HCT116 (cell line): ENCODE measurements at regions not wholly inside any gene's neighbourhood (a gene's known extent, or its start where the extent isn't known, plus 50 kb on each side); places are given as distances from the start of the nearest gene placed in this dataset.

Experiments used
- ATAC-seq: fragments of 200-7000 bp; cut with Tn5 transposase; 2 replicates; pipeline ENCODE4 v1.9.1; 2020; ENCODE audit warnings: mild to moderate bottlenecking, moderate library complexity
- BruUV-seq: library from RNA; stranded (reverse); fragments of 400-500 nt; replicated peaks from 2 replicates; lab custom pipeline; 2021; lab: Mats Ljungman, UMichigan
- CTCF ChIA-PET: fragments of 300-600 bp; sonication (Branson Sonifier 250); formaldehyde crosslinking; loops from one replicate; lab custom pipeline; 2021; ENCODE audit warnings: antibody characterized with exemption; lab: Charles Lee
- POLR2A ChIA-PET: fragments of 300-600, 350-600 bp; sonication (Branson Sonifier 250); formaldehyde crosslinking; loops from one replicate; lab custom pipeline; 2021; ENCODE audit warnings: antibody characterized with exemption; lab: Charles Lee
- RAD21 ChIA-PET, 2 experiments: fragments of 300-600 bp; sonication (Branson Sonifier 250); formaldehyde crosslinking; loops; one replicate each; lab custom pipeline; 2023; ENCODE audit warnings: low total read pairs in 2 of 2; ENCODE audit not compliant: uncharacterized antibody in 2 of 2, unreplicated experiment in 2 of 2, low non-redundant PET in 1 of 2; lab: Charles Lee
- DNase-seq: peaks from one replicate; pipeline ENCODE4 v3.0.0-alpha.2; 2010; ENCODE audit warnings: low read depth, low spot score
- H2AFZ ChIP-seq: fragments of 200-600 bp; shearing (Covaris generic), sonication (generic); 2 replicates; pipeline ENCODE4 v1.6.1; 2017; ENCODE audit warnings: low read depth, mixed run types, mixed read lengths, antibody characterized with exemption, low read length; ENCODE audit not compliant: poor library complexity, severe bottlenecking
- H3K27ac ChIP-seq: 2 replicates; pipeline ENCODE4 v1.5.1; 2012; ENCODE audit warnings: low read depth, low read length
- H3K27me3 ChIP-seq: fragments of 200-600 bp; sonication (generic); 2 replicates; pipeline ENCODE4 v1.6.1; 2016; ENCODE audit warnings: mixed run types, low read length, mixed read lengths; ENCODE audit not compliant: insufficient read depth
- H3K36me3 ChIP-seq, 2 experiments: fragments of 200-500 bp in 1 of 2; fragments of 200-600 bp in 1 of 2; sonication (Bioruptor generic) in 1 of 2; sonication (generic) in 1 of 2; 2 replicates each; pipeline versions ENCODE4 v1.5.1 to v1.6.1; 2014 to 2016; ENCODE audit warnings: low read length in 2 of 2, inconsistent platforms in 1 of 2, mixed read lengths in 1 of 2, mixed run types in 1 of 2; ENCODE audit not compliant: insufficient read depth in 2 of 2, control insufficient read depth in 1 of 2
- H3K4me1 ChIP-seq, 2 experiments: fragments of 200-600 bp in 1 of 2; sonication (generic) in 1 of 2; 2 replicates each; pipeline versions ENCODE4 v1.5.1 to v1.6.1; 2012 to 2017; ENCODE audit warnings: low read length in 2 of 2, inconsistent platforms in 1 of 2, mild to moderate bottlenecking in 1 of 2, mixed read lengths in 1 of 2, mixed run types in 1 of 2, moderate library complexity in 1 of 2; ENCODE audit not compliant: insufficient read depth in 2 of 2, control insufficient read depth in 1 of 2
- H3K4me2 ChIP-seq: fragments of 200-600 bp; sonication (generic); 2 replicates; pipeline ENCODE4 v1.6.1; 2017; ENCODE audit warnings: mixed run types, low read length, mixed read lengths
- H3K4me3 ChIP-seq, 2 experiments: fragments of 200-600 bp in 1 of 2; sonication (generic) in 1 of 2; replicated peaks in 1 of 2; 2 replicates each; pipeline ENCODE4 v1.5.1; 2011 to 2016; ENCODE audit warnings: low read length in 2 of 2, control low read depth in 1 of 2, low read depth in 1 of 2, mild to moderate bottlenecking in 1 of 2, mixed read lengths in 1 of 2, mixed run types in 1 of 2
- H3K79me2 ChIP-seq: fragments of 200-600 bp; sonication (generic); 2 replicates; pipeline ENCODE4 v1.6.1; 2017; ENCODE audit warnings: mild to moderate bottlenecking, mixed run types, low read length, moderate library complexity, mixed read lengths; ENCODE audit not compliant: insufficient read depth
- H3K9ac ChIP-seq: fragments of 200-600 bp; sonication (generic); 2 replicates; pipeline ENCODE4 v1.6.1; 2016; ENCODE audit warnings: low read length, mixed read lengths
- H3K9me2 ChIP-seq: fragments of 200-600 bp; sonication (generic), shearing (Covaris generic); 2 replicates; pipeline ENCODE4 v1.6.1; 2017; ENCODE audit warnings: mixed run types, mild to moderate bottlenecking, moderate library complexity; ENCODE audit not compliant: insufficient read depth
- H3K9me3 ChIP-seq, 2 experiments: fragments of 200-500 bp in 1 of 2; fragments of 200-600 bp in 1 of 2; sonication (Bioruptor generic) in 1 of 2; sonication (generic) in 1 of 2; 2 replicates each; pipeline ENCODE4 v1.6.1; 2014 to 2017; ENCODE audit warnings: low read length in 2 of 2, mixed read lengths in 2 of 2, inconsistent platforms in 1 of 2, low read depth in 1 of 2, mild to moderate bottlenecking in 1 of 2, mixed run types in 1 of 2, moderate library complexity in 1 of 2; ENCODE audit not compliant: control insufficient read depth in 1 of 2, insufficient read depth in 1 of 2
- H4K20me1 ChIP-seq: fragments of 200-600 bp; sonication (generic), shearing (Covaris generic); 2 replicates; pipeline ENCODE4 v1.6.1; 2017; ENCODE audit warnings: mixed run types, mild to moderate bottlenecking, moderate library complexity; ENCODE audit not compliant: insufficient read depth
- CBX3 ChIP-seq: IDR thresholded peaks from 2 replicates; pipeline ENCODE4 v1.6.1; 2012; ENCODE audit warnings: low read depth
- CEBPB ChIP-seq: IDR thresholded peaks from 2 replicates; pipeline ENCODE4 v1.6.1; 2012; ENCODE audit warnings: low read depth
- EGR1 ChIP-seq: IDR thresholded peaks from 2 replicates; pipeline ENCODE4 v1.6.1; 2012; ENCODE audit warnings: low read depth
- ELF1 ChIP-seq: IDR thresholded peaks from 2 replicates; pipeline ENCODE4 v1.6.1; 2012; ENCODE audit warnings: low read depth, borderline replicate concordance
- EZH2 ChIP-seq: fragments of 200-600 bp; sonication (generic); IDR thresholded peaks from 2 replicates; pipeline ENCODE4 v1.6.1; 2017; ENCODE audit warnings: antibody characterized with exemption, mixed run types
- EZH2phosphoT487 ChIP-seq: fragments of 200-600 bp; IDR thresholded peaks from 2 replicates; pipeline ENCODE4 v1.6.1; 2018; ENCODE audit warnings: antibody characterized with exemption, borderline replicate concordance
- FOSL1 ChIP-seq: IDR thresholded peaks from 2 replicates; pipeline ENCODE4 v1.6.1; 2012; ENCODE audit warnings: low read depth
- JUND ChIP-seq: IDR thresholded peaks from 2 replicates; pipeline ENCODE4 v1.6.1; 2012
- POLR2AphosphoS5 ChIP-seq: IDR thresholded peaks from 2 replicates; pipeline ENCODE4 v1.6.1; 2011; ENCODE audit warnings: mild to moderate bottlenecking, low read depth, low read length, moderate library complexity
- SIN3A ChIP-seq: IDR thresholded peaks from 2 replicates; pipeline ENCODE4 v1.6.1; 2012; ENCODE audit warnings: low read depth
- SP1 ChIP-seq: IDR thresholded peaks from 2 replicates; pipeline ENCODE4 v1.6.1; 2012; ENCODE audit warnings: low read depth
- ZFX ChIP-seq: fragments of 450-650 bp; IDR thresholded peaks from 2 replicates; pipeline ENCODE4 v1.6.1; 2017
- ZNF274 ChIP-seq: fragments of 200-500 bp; sonication (Bioruptor generic); IDR thresholded peaks from 2 replicates; pipeline ENCODE4 v1.6.1; 2014; ENCODE audit warnings: mild to moderate bottlenecking, low read depth, low read length, inconsistent platforms
- intact Hi-C: fragments of 100-400 bp; cut with micrococcal nuclease; formaldehyde crosslinking; loops from 2 replicates; pipeline ENCODE4 v1.10.0; 2022
- TF ChIP-seq, protein P1 (sequence below): IDR thresholded peaks from 2 replicates; pipeline ENCODE4 v1.6.1; 2012
- TF ChIP-seq, protein P2 (sequence below), 3 experiments: fragments of 200-600 bp in 1 of 3; sonication (generic) in 1 of 3; IDR thresholded peaks in 2 of 3; conservative IDR thresholded peaks in 1 of 3; 2 replicates each; pipeline ENCODE4 v1.5.1; 2012 to 2017; ENCODE audit warnings: low read depth in 2 of 3, low read length in 2 of 3, antibody characterized with exemption in 1 of 3, borderline replicate concordance in 1 of 3, control low read depth in 1 of 3, mild to moderate bottlenecking in 1 of 3, mixed read lengths in 1 of 3, mixed run types in 1 of 3, moderate library complexity in 1 of 3; ENCODE audit not compliant: insufficient read depth in 1 of 3
- TF ChIP-seq, protein P3 (sequence below): IDR thresholded peaks from 2 replicates; pipeline ENCODE4 v1.6.1; 2011; ENCODE audit warnings: mild to moderate bottlenecking, low read length, moderate library complexity; ENCODE audit not compliant: insufficient replicate concordance; ENCODE audit errors: extremely low read depth
- TF ChIP-seq, protein P4 (sequence below): IDR thresholded peaks from 2 replicates; pipeline ENCODE4 v1.6.1; 2012; ENCODE audit warnings: low read depth

DNA sequence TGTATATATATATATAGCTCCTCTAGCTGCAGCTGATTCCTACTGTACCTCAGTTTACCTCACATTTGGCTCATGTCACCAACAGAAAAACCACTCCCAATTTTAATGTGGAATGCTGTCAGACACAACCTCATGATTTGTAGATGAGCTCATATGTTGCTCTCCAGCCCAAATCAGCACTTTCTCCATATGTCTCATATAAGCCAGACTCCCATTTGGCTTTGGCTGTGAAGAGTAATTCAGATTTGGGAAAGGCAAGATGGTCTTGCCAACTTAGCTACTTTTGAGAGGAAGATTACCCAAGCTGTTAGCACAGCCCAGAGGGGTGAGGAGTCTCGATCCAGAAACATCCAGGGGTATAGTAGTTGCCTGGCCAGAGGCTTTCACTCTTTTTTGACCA lies 342.2 kb upstream of the NT5E start:
- ATAC-seq = no peak
- intact Hi-C loops = no loop called here
- POLR2A ChIA-PET = no interaction called here

More for the DNA sequence above, 342.2 kb upstream of the NT5E start:
- Histone ChIP-seq H3K4me1 (no peaks in the 10 kb centered on the region), H3K9me2 (no peaks in the 10 kb centered on the region), H3K27ac (no peak overlapping the region), H4K20me1 (no peaks in the 10 kb centered on the region), H3K4me2 (no peak overlapping the region)
- DNase-seq = no peak
- ChIA-PET CTCF (interaction anchor here (1.1 kb wide), 1 partner anchor 19 kb away, joined by 3 read pairs; no protein-coding TSS in a partner anchor), RAD21 (no interaction called here)
- no TSS peak for BruUV-seq
- TF ChIP-seq, protein P1, sequence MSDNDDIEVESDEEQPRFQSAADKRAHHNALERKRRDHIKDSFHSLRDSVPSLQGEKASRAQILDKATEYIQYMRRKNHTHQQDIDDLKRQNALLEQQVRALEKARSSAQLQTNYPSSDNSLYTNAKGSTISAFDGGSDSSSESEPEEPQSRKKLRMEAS = no peak
- no peak for TF ChIP-seq SP1
- no peak for TF ChIP-seq EGR1
- no peak for TF ChIP-seq SIN3A
- no peak for TF ChIP-seq FOSL1
- TF ChIP-seq JUND = no peak
- TF ChIP-seq, protein P2, sequence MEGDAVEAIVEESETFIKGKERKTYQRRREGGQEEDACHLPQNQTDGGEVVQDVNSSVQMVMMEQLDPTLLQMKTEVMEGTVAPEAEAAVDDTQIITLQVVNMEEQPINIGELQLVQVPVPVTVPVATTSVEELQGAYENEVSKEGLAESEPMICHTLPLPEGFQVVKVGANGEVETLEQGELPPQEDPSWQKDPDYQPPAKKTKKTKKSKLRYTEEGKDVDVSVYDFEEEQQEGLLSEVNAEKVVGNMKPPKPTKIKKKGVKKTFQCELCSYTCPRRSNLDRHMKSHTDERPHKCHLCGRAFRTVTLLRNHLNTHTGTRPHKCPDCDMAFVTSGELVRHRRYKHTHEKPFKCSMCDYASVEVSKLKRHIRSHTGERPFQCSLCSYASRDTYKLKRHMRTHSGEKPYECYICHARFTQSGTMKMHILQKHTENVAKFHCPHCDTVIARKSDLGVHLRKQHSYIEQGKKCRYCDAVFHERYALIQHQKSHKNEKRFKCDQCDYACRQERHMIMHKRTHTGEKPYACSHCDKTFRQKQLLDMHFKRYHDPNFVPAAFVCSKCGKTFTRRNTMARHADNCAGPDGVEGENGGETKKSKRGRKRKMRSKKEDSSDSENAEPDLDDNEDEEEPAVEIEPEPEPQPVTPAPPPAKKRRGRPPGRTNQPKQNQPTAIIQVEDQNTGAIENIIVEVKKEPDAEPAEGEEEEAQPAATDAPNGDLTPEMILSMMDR (IDR thresholded peaks at IDR 0.05 in 2 of 3, conservative IDR thresholded peaks at IDR 0.05 in 1 of 3; ENCODE audit: borderline replicate concordance in 1 of 3, insufficient read depth in 1 of 3, low read depth in 2 of 3, low read length in 2 of 3) = no peak
- TF ChIP-seq ELF1 = no peak
- no peak for TF ChIP-seq CBX3
- TF ChIP-seq ZNF274 = no peak
- no peak for TF ChIP-seq ZFX
- TF ChIP-seq CEBPB = no peak
- TF ChIP-seq, protein P3, sequence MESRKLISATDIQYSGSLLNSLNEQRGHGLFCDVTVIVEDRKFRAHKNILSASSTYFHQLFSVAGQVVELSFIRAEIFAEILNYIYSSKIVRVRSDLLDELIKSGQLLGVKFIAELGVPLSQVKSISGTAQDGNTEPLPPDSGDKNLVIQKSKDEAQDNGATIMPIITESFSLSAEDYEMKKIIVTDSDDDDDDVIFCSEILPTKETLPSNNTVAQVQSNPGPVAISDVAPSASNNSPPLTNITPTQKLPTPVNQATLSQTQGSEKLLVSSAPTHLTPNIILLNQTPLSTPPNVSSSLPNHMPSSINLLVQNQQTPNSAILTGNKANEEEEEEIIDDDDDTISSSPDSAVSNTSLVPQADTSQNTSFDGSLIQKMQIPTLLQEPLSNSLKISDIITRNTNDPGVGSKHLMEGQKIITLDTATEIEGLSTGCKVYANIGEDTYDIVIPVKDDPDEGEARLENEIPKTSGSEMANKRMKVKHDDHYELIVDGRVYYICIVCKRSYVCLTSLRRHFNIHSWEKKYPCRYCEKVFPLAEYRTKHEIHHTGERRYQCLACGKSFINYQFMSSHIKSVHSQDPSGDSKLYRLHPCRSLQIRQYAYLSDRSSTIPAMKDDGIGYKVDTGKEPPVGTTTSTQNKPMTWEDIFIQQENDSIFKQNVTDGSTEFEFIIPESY = no peak
- no peak for TF ChIP-seq POLR2AphosphoS5
- TF ChIP-seq EZH2phosphoT487 = no peak
- TF ChIP-seq, protein P4, sequence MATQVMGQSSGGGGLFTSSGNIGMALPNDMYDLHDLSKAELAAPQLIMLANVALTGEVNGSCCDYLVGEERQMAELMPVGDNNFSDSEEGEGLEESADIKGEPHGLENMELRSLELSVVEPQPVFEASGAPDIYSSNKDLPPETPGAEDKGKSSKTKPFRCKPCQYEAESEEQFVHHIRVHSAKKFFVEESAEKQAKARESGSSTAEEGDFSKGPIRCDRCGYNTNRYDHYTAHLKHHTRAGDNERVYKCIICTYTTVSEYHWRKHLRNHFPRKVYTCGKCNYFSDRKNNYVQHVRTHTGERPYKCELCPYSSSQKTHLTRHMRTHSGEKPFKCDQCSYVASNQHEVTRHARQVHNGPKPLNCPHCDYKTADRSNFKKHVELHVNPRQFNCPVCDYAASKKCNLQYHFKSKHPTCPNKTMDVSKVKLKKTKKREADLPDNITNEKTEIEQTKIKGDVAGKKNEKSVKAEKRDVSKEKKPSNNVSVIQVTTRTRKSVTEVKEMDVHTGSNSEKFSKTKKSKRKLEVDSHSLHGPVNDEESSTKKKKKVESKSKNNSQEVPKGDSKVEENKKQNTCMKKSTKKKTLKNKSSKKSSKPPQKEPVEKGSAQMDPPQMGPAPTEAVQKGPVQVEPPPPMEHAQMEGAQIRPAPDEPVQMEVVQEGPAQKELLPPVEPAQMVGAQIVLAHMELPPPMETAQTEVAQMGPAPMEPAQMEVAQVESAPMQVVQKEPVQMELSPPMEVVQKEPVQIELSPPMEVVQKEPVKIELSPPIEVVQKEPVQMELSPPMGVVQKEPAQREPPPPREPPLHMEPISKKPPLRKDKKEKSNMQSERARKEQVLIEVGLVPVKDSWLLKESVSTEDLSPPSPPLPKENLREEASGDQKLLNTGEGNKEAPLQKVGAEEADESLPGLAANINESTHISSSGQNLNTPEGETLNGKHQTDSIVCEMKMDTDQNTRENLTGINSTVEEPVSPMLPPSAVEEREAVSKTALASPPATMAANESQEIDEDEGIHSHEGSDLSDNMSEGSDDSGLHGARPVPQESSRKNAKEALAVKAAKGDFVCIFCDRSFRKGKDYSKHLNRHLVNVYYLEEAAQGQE = no peak
- TF ChIP-seq EZH2 = no peak
- TF ChIP-seq, all 23 proteins: peak for 0
- no peak overlapping the region for H3K4me3 ChIP-seq
- no peak overlapping the region for H2AFZ ChIP-seq
- H3K79me2 ChIP-seq = no peaks in the 10 kb centered on the region
- H3K9ac ChIP-seq = no peak overlapping the region
- H3K9me3 ChIP-seq = no peaks in the 10 kb centered on the region
- no peaks in the 10 kb centered on the region for H3K27me3 ChIP-seq
- no peaks in the 10 kb centered on the region for H3K36me3 ChIP-seq
